Stimulated activated CD4-positive, alpha-beta T cell treated with anti-CD3 and anti-CD28 coated beads, Interleukin-2, amount 100 ng/mL, for 24 hours (primary cell): ENCODE measurements at regions not wholly inside any gene's neighbourhood (a gene's known extent, or its start where the extent isn't known, plus 50 kb on each side); places are given as distances from the start of the nearest gene placed in this dataset.
"Not testable (repeated sequence)": the region's sequence is repeated elsewhere in the genome, so short reads cannot be mapped to it uniquely, and the experiment has no call there.

Source experiments
- DNase-seq, 2 donors: peaks; one replicate each; pipeline ENCODE4 v3.0.0-alpha.2; 2020

- no peak for DNase-seq
Observed at GRCh38 chr12:38159591-38160317, 156.8 kb upstream of the ALG10B start.

GRCh38 chr12:38160318-38161122, 156.1 kb upstream of the ALG10B start:
- no peak for DNase-seq

- DNase-seq, result no peak
Observed at GRCh38 chr12:38161123-38162000, 155.2 kb upstream of the ALG10B start.

- no peak for DNase-seq
Observed at GRCh38 chr12:38162013-38162412, 154.6 kb upstream of the ALG10B start.

GRCh38 chr12:38162708-38163441, 153.7 kb upstream of the ALG10B start:
- no peak for DNase-seq

GRCh38 chr12:38163442-38163801, 153.2 kb upstream of the ALG10B start:
- no peak for DNase-seq

- DNase-seq, result no peak
Observed at GRCh38 chr12:38166225-38166624, 150.3 kb upstream of the ALG10B start.

- no peak for DNase-seq
Observed at GRCh38 chr12:38175538-38175937, 141.0 kb upstream of the ALG10B start.

- not testable (repeated sequence) for DNase-seq
Observed at GRCh38 chr12:38183617-38184016, 133.0 kb upstream of the ALG10B start.

- DNase-seq, result not testable (repeated sequence)
Observed at GRCh38 chr12:38197286-38197685, 119.3 kb upstream of the ALG10B start.

- DNase-seq, result no peak
Observed at GRCh38 chr12:38201461-38202276, 114.9 kb upstream of the ALG10B start.

- no peak for DNase-seq
Observed at GRCh38 chr12:38204831-38205230, 111.7 kb upstream of the ALG10B start.

- no peak for DNase-seq
Observed at GRCh38 chr12:38222011-38222410, 94.6 kb upstream of the ALG10B start.

GRCh38 chr12:38238328-38238727, 78.2 kb upstream of the ALG10B start:
- DNase-seq, result not testable (repeated sequence)

GRCh38 chr12:38253778-38254177, 62.8 kb upstream of the ALG10B start:
- no peak for DNase-seq

- no peak for DNase-seq
Observed at GRCh38 chr12:38258411-38258810, 58.2 kb upstream of the ALG10B start.
